ENCODE measurements at regions not wholly inside any gene's neighbourhood (a gene's known extent, or its start where the extent isn't known, plus 50 kb on each side); places are given as distances from the start of the nearest gene placed in this dataset.

GRCh38 chr7:155378959-155379871 is 78.7 kb upstream of the EN2 start:
- no peak overlapping the region for H3K4me3 Mint-ChIP-seq
- peaks cover 98% of the 10 kb centered on the region for H3K27me3 Mint-ChIP-seq (ENCODE audit: low read depth)
- H3K27ac Mint-ChIP-seq (ENCODE audit: unreplicated experiment), result no peak overlapping the region
- TF ChIP-seq, protein P1, sequence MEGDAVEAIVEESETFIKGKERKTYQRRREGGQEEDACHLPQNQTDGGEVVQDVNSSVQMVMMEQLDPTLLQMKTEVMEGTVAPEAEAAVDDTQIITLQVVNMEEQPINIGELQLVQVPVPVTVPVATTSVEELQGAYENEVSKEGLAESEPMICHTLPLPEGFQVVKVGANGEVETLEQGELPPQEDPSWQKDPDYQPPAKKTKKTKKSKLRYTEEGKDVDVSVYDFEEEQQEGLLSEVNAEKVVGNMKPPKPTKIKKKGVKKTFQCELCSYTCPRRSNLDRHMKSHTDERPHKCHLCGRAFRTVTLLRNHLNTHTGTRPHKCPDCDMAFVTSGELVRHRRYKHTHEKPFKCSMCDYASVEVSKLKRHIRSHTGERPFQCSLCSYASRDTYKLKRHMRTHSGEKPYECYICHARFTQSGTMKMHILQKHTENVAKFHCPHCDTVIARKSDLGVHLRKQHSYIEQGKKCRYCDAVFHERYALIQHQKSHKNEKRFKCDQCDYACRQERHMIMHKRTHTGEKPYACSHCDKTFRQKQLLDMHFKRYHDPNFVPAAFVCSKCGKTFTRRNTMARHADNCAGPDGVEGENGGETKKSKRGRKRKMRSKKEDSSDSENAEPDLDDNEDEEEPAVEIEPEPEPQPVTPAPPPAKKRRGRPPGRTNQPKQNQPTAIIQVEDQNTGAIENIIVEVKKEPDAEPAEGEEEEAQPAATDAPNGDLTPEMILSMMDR (conservative IDR thresholded peaks at IDR 0.05), result no peak
- peaks cover 24% of the 10 kb centered on the region for H3K4me1 Mint-ChIP-seq
- DNase-seq (ENCODE audit: low read depth, low spot score), result no peak
- peaks cover 2% of the 10 kb centered on the region for H3K36me3 Mint-ChIP-seq (ENCODE audit: low read depth)
- H3K9me3 Mint-ChIP-seq, result no peaks in the 10 kb centered on the region

DNA sequence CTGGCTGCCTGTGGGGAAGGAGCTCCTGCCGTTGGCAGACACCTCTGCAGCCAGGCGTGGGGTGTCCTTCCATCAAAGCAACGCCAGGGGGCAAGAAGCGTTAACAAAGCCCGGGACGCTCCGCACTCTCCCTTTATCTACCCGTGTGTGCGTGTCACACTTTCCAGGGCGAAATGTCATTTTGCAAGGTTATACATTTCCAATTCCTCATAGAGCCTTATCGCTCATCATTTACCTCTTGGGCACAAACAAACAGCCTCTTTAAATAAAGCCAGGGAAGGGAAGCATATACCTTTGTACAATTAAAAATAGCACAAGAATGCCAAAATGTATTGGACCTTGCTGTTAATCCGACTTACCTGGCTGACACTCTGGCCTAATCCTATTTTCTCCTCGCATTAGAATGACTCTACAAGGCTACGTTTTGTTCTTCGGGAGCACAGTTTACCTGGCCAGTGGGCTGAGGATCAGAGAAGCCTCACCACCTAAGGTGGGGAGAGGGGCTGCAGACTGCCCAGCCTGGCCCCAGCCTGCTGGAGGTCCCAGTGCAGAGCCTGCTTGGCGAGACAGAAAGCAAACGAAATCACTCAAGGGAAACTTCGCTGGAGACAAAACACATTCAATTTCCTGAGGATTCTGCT is 77.6 kb upstream of the EN2 start:
- Mint-ChIP-seq H3K27ac (ENCODE audit: unreplicated experiment) (no peak overlapping the region), H3K36me3 (ENCODE audit: low read depth) (peaks cover 2% of the 10 kb centered on the region), H3K4me1 (peaks cover 18% of the 10 kb centered on the region), H3K4me3 (peak overlapping the region; percentile 39), H3K9me3 (no peaks in the 10 kb centered on the region), H3K27me3 (ENCODE audit: low read depth) (peaks cover 98% of the 10 kb centered on the region)
- DNase-seq (ENCODE audit: low read depth, low spot score), result peak; percentile 78
- TF ChIP-seq, protein P1 (conservative IDR thresholded peaks at IDR 0.05), result peak; percentile 87

DNA sequence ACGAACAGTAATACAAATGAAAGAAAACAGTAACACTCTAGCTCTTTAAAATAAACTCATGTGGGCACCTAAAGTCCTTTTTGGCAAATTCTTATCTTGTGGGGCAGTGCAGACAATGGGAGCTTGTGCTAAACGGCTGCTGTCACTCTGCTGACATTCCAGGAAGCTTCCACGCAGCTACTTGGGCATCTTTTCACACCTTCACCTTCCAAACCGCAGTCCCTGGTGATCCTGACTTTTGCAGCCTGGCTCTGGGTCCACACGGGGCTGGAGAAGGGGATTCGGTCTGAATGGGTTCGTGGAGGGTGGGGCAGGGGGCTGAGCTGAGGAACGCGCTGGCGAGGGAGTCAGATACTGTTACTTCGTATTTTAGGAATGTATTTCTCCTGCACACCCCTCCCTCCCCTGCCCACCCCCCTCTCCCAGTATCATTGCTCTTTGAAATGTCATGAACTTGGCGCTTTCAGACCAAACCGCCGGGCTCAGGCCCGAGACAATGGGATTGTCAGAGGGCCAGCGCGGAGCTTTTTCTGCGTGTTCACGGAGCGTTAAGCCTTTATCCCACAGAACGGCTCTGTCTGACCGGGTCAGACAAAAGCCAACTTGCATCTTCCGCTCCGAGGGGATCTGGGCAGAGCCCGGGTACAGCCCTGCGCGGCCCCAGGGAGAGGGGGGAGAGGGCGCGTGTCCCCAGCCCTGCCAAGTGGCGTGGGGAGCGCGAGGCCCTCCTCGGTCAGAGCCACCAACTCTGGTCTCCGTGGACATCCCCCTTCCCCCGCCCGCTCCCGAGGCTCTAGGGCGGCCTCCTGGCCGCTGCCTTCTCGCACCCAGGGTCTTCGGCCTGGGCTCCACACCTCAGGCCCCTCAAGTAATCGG is 76.7 kb upstream of the EN2 start:
- Mint-ChIP-seq H3K9me3 (no peaks in the 10 kb centered on the region), H3K4me1 (peaks cover 18% of the 10 kb centered on the region), H3K4me3 (peak overlapping the region; percentile 74), H3K27me3 (ENCODE audit: low read depth) (peaks cover 98% of the 10 kb centered on the region), H3K36me3 (ENCODE audit: low read depth) (no peaks in the 10 kb centered on the region), H3K27ac (ENCODE audit: unreplicated experiment) (no peak overlapping the region)
- TF ChIP-seq, protein P1 (conservative IDR thresholded peaks at IDR 0.05), result no peak
- DNase-seq (ENCODE audit: low read depth, low spot score), result peak; percentile 48

DNA sequence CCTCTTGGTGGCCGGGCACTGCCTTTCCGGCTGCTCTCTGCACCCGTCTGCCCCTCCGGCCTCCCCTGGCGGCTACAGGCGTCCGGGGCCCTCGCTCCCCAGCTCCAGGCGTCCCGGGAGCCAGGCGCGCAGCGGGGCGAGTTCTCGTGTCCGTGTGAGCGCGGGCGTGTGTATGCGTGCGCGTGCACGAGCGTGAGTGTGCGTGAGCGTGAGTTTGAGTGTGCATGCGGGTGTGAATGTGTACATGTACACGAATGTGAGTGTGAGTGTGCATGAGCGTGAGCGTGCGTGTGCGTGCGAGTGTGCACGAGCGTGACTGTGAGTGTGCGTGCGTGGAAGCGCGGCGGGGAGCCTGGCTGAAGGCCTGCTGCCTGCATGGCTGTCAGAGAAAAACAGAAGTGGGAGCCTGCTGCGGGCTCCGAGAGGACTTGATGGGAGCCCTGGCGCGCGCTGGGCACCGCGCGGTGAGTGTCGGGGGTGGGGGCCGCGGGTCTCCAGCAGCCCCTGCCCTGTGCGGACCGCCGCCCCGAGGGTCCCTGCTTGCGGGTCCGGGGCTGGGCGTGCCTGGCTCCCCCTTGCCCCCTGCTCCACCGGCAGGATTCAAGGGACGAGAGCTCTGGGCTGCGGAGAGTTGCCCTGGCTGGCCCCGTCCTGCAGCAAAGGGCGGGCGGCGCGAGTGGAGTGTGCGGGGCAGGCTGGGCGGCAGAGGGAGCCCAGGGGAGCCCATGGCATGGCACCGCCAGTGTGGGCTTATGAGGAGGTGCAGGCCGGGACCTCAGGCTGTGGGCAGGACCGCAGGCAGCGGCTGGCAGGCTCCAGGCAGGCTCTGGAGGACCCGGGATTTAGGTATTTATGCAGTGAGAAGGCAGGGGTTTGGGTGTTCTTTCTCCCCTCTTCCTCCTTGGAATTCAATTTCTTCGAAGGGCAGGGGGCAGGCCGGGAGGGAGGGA is 75.8 kb upstream of the EN2 start:
- H3K4me1 Mint-ChIP-seq, result peaks cover 18% of the 10 kb centered on the region

More for the DNA sequence above, 75.8 kb upstream of the EN2 start:
- H3K27ac Mint-ChIP-seq (ENCODE audit: unreplicated experiment), result no peak overlapping the region
- DNase-seq (ENCODE audit: low read depth, low spot score), result no peak
- TF ChIP-seq, protein P1 (conservative IDR thresholded peaks at IDR 0.05), result no peak
- H3K4me3 Mint-ChIP-seq, result peak overlapping the region; percentile 38
- H3K36me3 Mint-ChIP-seq (ENCODE audit: low read depth), result no peaks in the 10 kb centered on the region
- peaks cover 98% of the 10 kb centered on the region for H3K27me3 Mint-ChIP-seq (ENCODE audit: low read depth)
- H3K9me3 Mint-ChIP-seq, result no peaks in the 10 kb centered on the region

Data from neural crest cell (in vitro differentiated cells).